PC-9 (cell line): ENCODE measurements at regions not wholly inside any gene's neighbourhood (a gene's known extent, or its start where the extent isn't known, plus 50 kb on each side); places are given as distances from the start of the nearest gene placed in this dataset.

Source experiments
- EZH2 ChIP-seq: fragments of 200-600 bp; sonication (generic); IDR thresholded peaks from 2 replicates; pipeline ENCODE4 v1.8.0; 2017; ENCODE audit warnings: antibody characterized with exemption, low read depth
- TF ChIP-seq, protein P1 (sequence below): fragments of 200-600 bp; sonication (generic); conservative IDR thresholded peaks from 2 replicates; pipeline ENCODE4 v1.6.1; 2017; ENCODE audit warnings: mixed run types, antibody characterized with exemption, mild to moderate bottlenecking, moderate library complexity

DNA sequence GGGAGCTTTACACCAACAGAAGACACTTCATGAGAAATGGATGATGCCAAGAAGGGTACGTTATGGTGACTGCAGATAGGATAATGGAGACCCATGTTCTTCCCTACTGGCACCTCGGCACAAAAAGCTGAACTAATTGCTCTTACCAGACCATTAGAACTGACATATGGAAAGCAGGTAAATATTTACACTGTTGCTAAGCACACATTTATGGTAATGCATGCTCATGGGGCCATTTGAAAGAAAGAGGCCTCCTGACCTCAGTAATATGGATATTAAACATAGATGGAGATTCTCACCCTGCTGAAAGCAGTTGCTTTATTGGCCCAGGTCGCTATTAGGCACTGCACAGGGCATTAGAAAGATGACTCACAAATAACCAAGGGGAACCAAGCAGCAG, 1759.6 kb downstream of the C4orf33 start:
- TF ChIP-seq, protein P1, sequence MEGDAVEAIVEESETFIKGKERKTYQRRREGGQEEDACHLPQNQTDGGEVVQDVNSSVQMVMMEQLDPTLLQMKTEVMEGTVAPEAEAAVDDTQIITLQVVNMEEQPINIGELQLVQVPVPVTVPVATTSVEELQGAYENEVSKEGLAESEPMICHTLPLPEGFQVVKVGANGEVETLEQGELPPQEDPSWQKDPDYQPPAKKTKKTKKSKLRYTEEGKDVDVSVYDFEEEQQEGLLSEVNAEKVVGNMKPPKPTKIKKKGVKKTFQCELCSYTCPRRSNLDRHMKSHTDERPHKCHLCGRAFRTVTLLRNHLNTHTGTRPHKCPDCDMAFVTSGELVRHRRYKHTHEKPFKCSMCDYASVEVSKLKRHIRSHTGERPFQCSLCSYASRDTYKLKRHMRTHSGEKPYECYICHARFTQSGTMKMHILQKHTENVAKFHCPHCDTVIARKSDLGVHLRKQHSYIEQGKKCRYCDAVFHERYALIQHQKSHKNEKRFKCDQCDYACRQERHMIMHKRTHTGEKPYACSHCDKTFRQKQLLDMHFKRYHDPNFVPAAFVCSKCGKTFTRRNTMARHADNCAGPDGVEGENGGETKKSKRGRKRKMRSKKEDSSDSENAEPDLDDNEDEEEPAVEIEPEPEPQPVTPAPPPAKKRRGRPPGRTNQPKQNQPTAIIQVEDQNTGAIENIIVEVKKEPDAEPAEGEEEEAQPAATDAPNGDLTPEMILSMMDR, result no peak
- TF ChIP-seq EZH2, result no peak
